ENCODE measurements at regions not wholly inside any gene's neighbourhood (a gene's known extent, or its start where the extent isn't known, plus 50 kb on each side); places are given as distances from the start of the nearest gene placed in this dataset.

- DNase-seq (ENCODE audit: low read depth) (no peak), FAIRE-seq (no peak)
- no peak overlapping the region for H3K4me3 ChIP-seq (ENCODE audit: insufficient read depth, low read depth, low read length)
- no peak overlapping the region for H3K4me3 Mint-ChIP-seq (ENCODE audit: unreplicated experiment)
- H3K4me2 ChIP-seq (ENCODE audit: low read length) = no peak overlapping the region
- H3K36me3 Mint-ChIP-seq (ENCODE audit: low read depth, unreplicated experiment) = no peaks in the 10 kb centered on the region
- no peaks in the 10 kb centered on the region for H3K27me3 Mint-ChIP-seq (ENCODE audit: low read depth, unreplicated experiment)
- TF ChIP-seq CTCF (IDR thresholded peaks at IDR 0.05; ENCODE audit: insufficient read depth, low read depth, low read length) = no peak
- TF ChIP-seq EZH2 (IDR thresholded peaks at IDR 0.05; ENCODE audit: insufficient read depth, low read length) = no peak
- H3K9ac ChIP-seq (ENCODE audit: low read length) = no peak overlapping the region
- no peaks in the 10 kb centered on the region for H3K9me3 ChIP-seq (ENCODE audit: insufficient read depth, low read depth, low read length)
- H3K4me1 Mint-ChIP-seq (ENCODE audit: low read depth, unreplicated experiment) = peaks cover 2% of the 10 kb centered on the region
- H3K27me3 ChIP-seq (ENCODE audit: insufficient read depth, low read length) = no peaks in the 10 kb centered on the region
- H3K9me3 Mint-ChIP-seq (ENCODE audit: unreplicated experiment) = no peaks in the 10 kb centered on the region
- H4K20me1 ChIP-seq (ENCODE audit: insufficient read depth, low read length) = no peaks in the 10 kb centered on the region
- no peaks in the 10 kb centered on the region for H3K36me3 ChIP-seq (ENCODE audit: insufficient read depth, low read length)
- H3K27ac Mint-ChIP-seq (ENCODE audit: unreplicated experiment) = no peak overlapping the region
- no peak overlapping the region for H3K27ac ChIP-seq (ENCODE audit: low read depth, low read length)
- no peak overlapping the region for H2AFZ ChIP-seq (ENCODE audit: low read depth, low read length)
- H3K79me2 ChIP-seq (ENCODE audit: insufficient read depth, low read length) = no peaks in the 10 kb centered on the region
- H3K4me1 ChIP-seq (ENCODE audit: insufficient read depth, low read length) = peaks cover 4% of the 10 kb centered on the region
These were observed 242.1 kb downstream of the KLF5 start for GRCh38 chr13:73300718-73301425.

DNA sequence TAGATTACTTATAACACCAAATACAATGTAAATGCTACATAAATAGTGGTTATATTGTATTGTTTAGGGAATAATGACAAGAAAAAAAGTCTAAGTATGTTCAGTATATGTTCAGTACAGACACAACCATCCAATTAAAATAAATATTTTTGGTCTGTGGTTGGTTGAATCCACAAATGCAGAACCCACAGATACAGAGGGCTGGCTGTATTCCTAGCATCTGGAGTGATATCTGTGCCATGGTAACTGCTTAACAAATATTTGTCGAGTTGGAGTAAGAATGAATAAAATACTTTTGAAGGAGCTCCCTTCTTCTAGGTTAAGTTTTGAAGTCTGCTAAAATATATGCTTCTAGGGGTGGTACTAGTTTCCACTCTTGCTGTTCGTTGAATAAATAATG lies 241.0 kb downstream of the KLF5 start:
- Mint-ChIP-seq H3K27ac (ENCODE audit: unreplicated experiment) (no peak overlapping the region), H3K4me1 (ENCODE audit: low read depth, unreplicated experiment) (peaks cover 2% of the 10 kb centered on the region), H3K4me3 (ENCODE audit: unreplicated experiment) (no peak overlapping the region), H3K27me3 (ENCODE audit: low read depth, unreplicated experiment) (no peaks in the 10 kb centered on the region), H3K9me3 (ENCODE audit: unreplicated experiment) (no peaks in the 10 kb centered on the region), H3K36me3 (ENCODE audit: low read depth, unreplicated experiment) (no peaks in the 10 kb centered on the region)
- Histone ChIP-seq H3K79me2 (ENCODE audit: insufficient read depth, low read length) (no peaks in the 10 kb centered on the region), H2AFZ (ENCODE audit: low read depth, low read length) (no peak overlapping the region), H3K27me3 (ENCODE audit: insufficient read depth, low read length) (no peaks in the 10 kb centered on the region), H3K9ac (ENCODE audit: low read length) (no peak overlapping the region), H3K27ac (ENCODE audit: low read depth, low read length) (no peak overlapping the region), H3K9me3 (ENCODE audit: insufficient read depth, low read depth, low read length) (no peaks in the 10 kb centered on the region), H3K4me1 (ENCODE audit: insufficient read depth, low read length) (peaks cover 4% of the 10 kb centered on the region), H3K4me2 (ENCODE audit: low read length) (no peak overlapping the region), H4K20me1 (ENCODE audit: insufficient read depth, low read length) (no peaks in the 10 kb centered on the region), H3K4me3 (ENCODE audit: insufficient read depth, low read depth, low read length) (no peak overlapping the region), H3K36me3 (ENCODE audit: insufficient read depth, low read length) (no peaks in the 10 kb centered on the region)
- TF ChIP-seq CTCF (IDR thresholded peaks at IDR 0.05; ENCODE audit: insufficient read depth, low read depth, low read length) (no peak), EZH2 (IDR thresholded peaks at IDR 0.05; ENCODE audit: insufficient read depth, low read length) (no peak)
- DNase-seq (ENCODE audit: low read depth) (peak; percentile 67), FAIRE-seq (no peak)

- no peaks in the 10 kb centered on the region for H3K27me3 ChIP-seq (ENCODE audit: insufficient read depth, low read length)
- Mint-ChIP-seq H3K4me1 (ENCODE audit: low read depth, unreplicated experiment) (no peaks in the 10 kb centered on the region), H3K27ac (ENCODE audit: unreplicated experiment) (no peak overlapping the region), H3K36me3 (ENCODE audit: low read depth, unreplicated experiment) (no peaks in the 10 kb centered on the region), H3K27me3 (ENCODE audit: low read depth, unreplicated experiment) (no peaks in the 10 kb centered on the region), H3K9me3 (ENCODE audit: unreplicated experiment) (no peaks in the 10 kb centered on the region), H3K4me3 (ENCODE audit: unreplicated experiment) (no peak overlapping the region)
- no peak overlapping the region for H2AFZ ChIP-seq (ENCODE audit: low read depth, low read length)
- no peaks in the 10 kb centered on the region for H3K36me3 ChIP-seq (ENCODE audit: insufficient read depth, low read length)
- H3K79me2 ChIP-seq (ENCODE audit: insufficient read depth, low read length) = no peaks in the 10 kb centered on the region
- H3K27ac ChIP-seq (ENCODE audit: low read depth, low read length) = no peak overlapping the region
- H4K20me1 ChIP-seq (ENCODE audit: insufficient read depth, low read length) = no peaks in the 10 kb centered on the region
- no peak overlapping the region for H3K9ac ChIP-seq (ENCODE audit: low read length)
- H3K4me1 ChIP-seq (ENCODE audit: insufficient read depth, low read length) = no peaks in the 10 kb centered on the region
- no peaks in the 10 kb centered on the region for H3K9me3 ChIP-seq (ENCODE audit: insufficient read depth, low read depth, low read length)
- TF ChIP-seq EZH2 (IDR thresholded peaks at IDR 0.05; ENCODE audit: insufficient read depth, low read length) (no peak), CTCF (IDR thresholded peaks at IDR 0.05; ENCODE audit: insufficient read depth, low read depth, low read length) (no peak)
- FAIRE-seq (no peak), DNase-seq (ENCODE audit: low read depth) (no peak)
- no peak overlapping the region for H3K4me3 ChIP-seq (ENCODE audit: insufficient read depth, low read depth, low read length)
- H3K4me2 ChIP-seq (ENCODE audit: low read length) = no peak overlapping the region
These were observed 235.2 kb downstream of the KLF5 start for GRCh38 chr13:73293913-73294523.
